ENCODE measurements at regions not wholly inside any gene's neighbourhood (a gene's known extent, or its start where the extent isn't known, plus 50 kb on each side); places are given as distances from the start of the nearest gene placed in this dataset.
"Not testable (repeated sequence)": the region's sequence is repeated elsewhere in the genome, so short reads cannot be mapped to it uniquely, and the experiment has no call there.

DNA sequence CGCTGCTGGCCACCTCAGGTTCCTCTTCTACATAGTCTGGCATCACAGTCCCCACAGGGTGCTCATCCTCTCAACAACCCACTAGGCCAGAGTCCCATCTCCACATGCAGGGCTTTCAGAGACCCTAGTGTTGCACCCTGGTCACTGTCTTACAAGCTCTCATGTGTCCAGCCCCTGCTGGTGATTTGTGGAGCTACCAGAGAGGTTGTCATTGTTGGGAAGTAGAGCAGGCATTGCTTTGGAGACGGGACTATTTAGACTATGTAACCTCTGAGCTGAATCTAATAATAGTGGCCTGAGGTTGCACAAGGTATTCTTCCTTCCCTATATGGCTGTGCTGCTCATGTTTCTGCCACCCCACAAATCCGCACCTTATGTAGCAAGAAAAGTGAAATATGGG, 135.3 kb upstream of the VWC2 start:
- Histone ChIP-seq H3K36me3 (ENCODE audit: control insufficient read depth, insufficient read depth, low read length) (no peaks in the 10 kb centered on the region), H3K9me3 (ENCODE audit: control insufficient read depth, low read length) (no peaks in the 10 kb centered on the region), H3K27ac (ENCODE audit: insufficient read depth, low read depth, low read length, poor library complexity, severe bottlenecking) (no peak overlapping the region), H3K4me1 (ENCODE audit: control insufficient read depth, insufficient read depth, low read length) (no peaks in the 10 kb centered on the region), H3K27me3 (ENCODE audit: control insufficient read depth, insufficient read depth, low read length, poor library complexity, severe bottlenecking) (no peaks in the 10 kb centered on the region), H3K4me3 (ENCODE audit: insufficient read depth, low read depth, low read length) (no peak overlapping the region)
- 94 to 96% methylated on average over 2 of the region's 3 CpGs for WGBS, 2 experiments

DNA sequence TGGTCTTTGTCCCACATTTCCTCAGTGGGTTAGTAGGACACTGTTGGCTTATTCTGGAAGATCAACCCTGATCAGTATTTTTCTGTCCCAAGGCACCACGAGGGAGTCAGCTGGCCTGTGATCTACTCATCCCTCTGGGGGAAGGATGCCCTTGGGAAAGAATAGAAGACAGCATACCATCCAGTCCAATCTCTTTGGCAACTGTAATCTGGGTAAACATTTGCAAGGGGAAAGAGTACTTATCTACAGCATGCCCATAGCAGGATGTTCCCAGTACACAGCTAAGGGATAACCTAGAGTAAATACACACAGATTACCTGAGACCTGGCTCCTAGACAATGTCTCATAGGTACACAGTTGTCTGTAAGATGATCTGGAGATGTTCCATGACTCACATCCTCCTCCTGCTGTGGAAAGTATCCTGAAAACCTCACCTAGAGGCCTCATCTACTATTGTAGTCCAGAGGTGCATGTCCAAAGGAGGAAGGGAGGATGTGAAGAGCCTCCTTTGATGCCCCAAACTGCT, 134.3 kb upstream of the VWC2 start:
- Histone ChIP-seq H3K36me3 (ENCODE audit: control insufficient read depth, insufficient read depth, low read length) (no peaks in the 10 kb centered on the region), H3K4me3 (ENCODE audit: insufficient read depth, low read depth, low read length) (no peak overlapping the region), H3K27ac (ENCODE audit: insufficient read depth, low read depth, low read length, poor library complexity, severe bottlenecking) (no peak overlapping the region), H3K9me3 (ENCODE audit: control insufficient read depth, low read length) (no peaks in the 10 kb centered on the region), H3K27me3 (ENCODE audit: control insufficient read depth, insufficient read depth, low read length, poor library complexity, severe bottlenecking) (no peaks in the 10 kb centered on the region), H3K4me1 (ENCODE audit: control insufficient read depth, insufficient read depth, low read length) (peaks cover 5% of the 10 kb centered on the region)
- 78 to 100% methylated on average over 1 of the region's 1 CpG for WGBS, 2 experiments

DNA sequence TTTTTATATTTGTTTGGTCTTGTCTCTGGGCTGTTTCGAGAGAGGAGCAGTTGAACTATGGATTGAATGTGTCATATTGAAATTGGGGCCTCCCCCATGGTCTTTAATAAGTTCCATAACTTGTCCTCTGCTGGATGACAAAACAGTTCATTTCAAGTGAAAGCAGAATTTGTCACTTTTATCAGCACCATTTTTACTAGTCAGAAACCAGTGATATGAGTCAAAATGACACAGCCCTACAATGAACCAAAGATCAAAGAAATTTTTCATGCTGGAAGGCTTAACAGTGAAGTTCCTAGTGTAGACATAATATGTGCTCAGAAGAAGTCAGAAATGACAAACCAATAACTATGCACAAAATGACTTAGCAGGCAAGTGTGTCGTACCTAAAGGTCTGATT, 133.6 kb upstream of the VWC2 start:
- peaks cover 9% of the 10 kb centered on the region for H3K4me1 ChIP-seq (ENCODE audit: control insufficient read depth, insufficient read depth, low read length)
- H3K36me3 ChIP-seq (ENCODE audit: control insufficient read depth, insufficient read depth, low read length) = no peaks in the 10 kb centered on the region
- H3K27me3 ChIP-seq (ENCODE audit: control insufficient read depth, insufficient read depth, low read length, poor library complexity, severe bottlenecking) = no peaks in the 10 kb centered on the region
- 95 to 100% methylated on average over 1 to 2 of the region's 2 CpGs for WGBS, 2 experiments
- H3K27ac ChIP-seq (ENCODE audit: insufficient read depth, low read depth, low read length, poor library complexity, severe bottlenecking) = no peak overlapping the region
- H3K4me3 ChIP-seq (ENCODE audit: insufficient read depth, low read depth, low read length) = no peak overlapping the region
- H3K9me3 ChIP-seq (ENCODE audit: control insufficient read depth, low read length) = no peaks in the 10 kb centered on the region

DNA sequence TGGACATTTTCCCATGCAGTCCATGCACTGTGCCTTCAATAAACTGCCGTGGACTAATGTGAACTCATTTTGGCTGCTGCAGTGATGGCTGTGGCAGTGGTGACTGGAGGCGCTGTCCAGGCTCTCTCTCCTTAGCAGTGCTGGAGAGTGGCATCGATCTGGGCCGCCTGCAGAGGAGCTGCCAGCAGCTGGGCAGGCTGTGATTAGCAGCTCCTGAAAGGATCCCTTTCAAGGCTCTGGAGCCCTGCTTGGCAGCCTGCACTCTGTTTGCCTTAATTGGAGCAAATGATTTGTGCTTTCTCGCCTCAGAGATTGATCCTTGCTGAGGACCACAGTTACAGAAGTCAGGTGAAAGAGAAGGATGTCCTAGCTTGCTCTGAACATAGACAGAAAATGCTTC, 130.1 kb upstream of the VWC2 start:
- H3K27ac ChIP-seq (ENCODE audit: insufficient read depth, low read depth, low read length, poor library complexity, severe bottlenecking) = peak overlapping the region; percentile 11
- 67 to 69% methylated on average over 5 of the region's 5 CpGs for WGBS, 2 experiments

DNA sequence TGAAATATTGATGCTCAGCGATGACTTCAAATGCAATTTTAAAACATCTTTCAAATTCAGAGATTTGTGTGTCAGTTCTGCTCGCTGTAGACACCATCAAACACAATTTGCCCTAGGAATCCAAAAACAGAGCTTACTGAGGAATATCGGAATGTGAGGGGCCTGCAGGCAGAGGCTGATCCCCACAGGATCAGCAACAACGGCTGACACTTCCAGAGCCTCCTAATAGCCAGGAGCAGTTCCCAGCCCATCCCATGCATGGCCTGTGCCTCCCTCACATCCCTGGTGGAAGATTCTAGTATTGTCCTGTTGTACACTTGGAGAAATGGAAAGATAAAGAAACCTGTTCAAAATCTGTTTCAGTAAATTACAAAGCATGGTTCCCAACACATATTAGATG, 129.7 kb upstream of the VWC2 start:
- no peaks in the 10 kb centered on the region for H3K27me3 ChIP-seq (ENCODE audit: control insufficient read depth, insufficient read depth, low read length, poor library complexity, severe bottlenecking)
- no peaks in the 10 kb centered on the region for H3K9me3 ChIP-seq (ENCODE audit: control insufficient read depth, low read length)
- no peak overlapping the region for H3K4me3 ChIP-seq (ENCODE audit: insufficient read depth, low read depth, low read length)
- H3K36me3 ChIP-seq (ENCODE audit: control insufficient read depth, insufficient read depth, low read length) = no peaks in the 10 kb centered on the region
- 91 to 94% methylated on average over 4 of the region's 4 CpGs for WGBS, 2 experiments
- H3K4me1 ChIP-seq (ENCODE audit: control insufficient read depth, insufficient read depth, low read length) = peaks cover 16% of the 10 kb centered on the region
- H3K27ac ChIP-seq (ENCODE audit: insufficient read depth, low read depth, low read length, poor library complexity, severe bottlenecking) = peak overlapping the region; percentile 11

More for the DNA sequence above, 130.1 kb upstream of the VWC2 start:
- no peaks in the 10 kb centered on the region for H3K27me3 ChIP-seq (ENCODE audit: control insufficient read depth, insufficient read depth, low read length, poor library complexity, severe bottlenecking)
- H3K9me3 ChIP-seq (ENCODE audit: control insufficient read depth, low read length) = no peaks in the 10 kb centered on the region
- H3K4me1 ChIP-seq (ENCODE audit: control insufficient read depth, insufficient read depth, low read length) = peaks cover 16% of the 10 kb centered on the region
- H3K4me3 ChIP-seq (ENCODE audit: insufficient read depth, low read depth, low read length) = no peak overlapping the region
- no peaks in the 10 kb centered on the region for H3K36me3 ChIP-seq (ENCODE audit: control insufficient read depth, insufficient read depth, low read length)

DNA sequence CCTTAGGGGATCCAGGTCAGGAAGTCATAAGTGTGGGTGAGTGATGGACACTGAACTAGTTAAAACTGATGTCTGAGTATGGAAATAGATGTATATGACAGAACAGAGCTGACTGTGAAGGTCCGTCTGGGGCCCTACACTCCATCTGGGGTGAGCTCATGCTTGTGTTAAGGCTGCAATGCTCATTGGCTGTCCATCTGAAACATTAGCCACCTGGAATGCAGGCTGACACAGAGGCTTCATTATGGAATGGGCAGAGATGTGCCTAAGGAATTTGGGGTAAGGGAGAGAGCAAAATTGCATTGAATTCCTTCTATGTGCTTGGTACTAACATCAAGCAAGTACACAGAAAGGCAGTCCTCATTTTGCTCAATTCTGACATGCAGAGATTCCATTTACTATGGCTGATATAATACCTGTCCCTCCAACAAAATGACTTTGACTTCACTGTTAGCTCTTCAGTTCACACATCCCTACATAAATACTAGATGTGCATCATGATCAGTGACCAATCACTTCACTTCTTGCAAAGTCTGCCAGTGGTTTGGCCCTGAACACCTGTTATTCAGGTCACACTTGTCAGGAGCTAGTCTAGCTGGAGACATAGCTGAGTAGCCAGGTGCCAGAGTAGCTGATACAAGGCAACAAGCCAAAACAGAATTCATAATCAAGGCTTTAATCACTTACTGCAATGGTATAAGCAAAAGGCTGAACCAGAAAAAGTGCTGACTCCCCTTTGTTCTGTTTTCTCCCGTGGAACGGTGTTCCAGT, 128.9 kb upstream of the VWC2 start:
- H3K27me3 ChIP-seq (ENCODE audit: control insufficient read depth, insufficient read depth, low read length, poor library complexity, severe bottlenecking) = no peaks in the 10 kb centered on the region
- H3K27ac ChIP-seq (ENCODE audit: insufficient read depth, low read depth, low read length, poor library complexity, severe bottlenecking) = no peak overlapping the region
- 81 to 83% methylated on average over 3 of the region's 3 CpGs for WGBS, 2 experiments

DNA sequence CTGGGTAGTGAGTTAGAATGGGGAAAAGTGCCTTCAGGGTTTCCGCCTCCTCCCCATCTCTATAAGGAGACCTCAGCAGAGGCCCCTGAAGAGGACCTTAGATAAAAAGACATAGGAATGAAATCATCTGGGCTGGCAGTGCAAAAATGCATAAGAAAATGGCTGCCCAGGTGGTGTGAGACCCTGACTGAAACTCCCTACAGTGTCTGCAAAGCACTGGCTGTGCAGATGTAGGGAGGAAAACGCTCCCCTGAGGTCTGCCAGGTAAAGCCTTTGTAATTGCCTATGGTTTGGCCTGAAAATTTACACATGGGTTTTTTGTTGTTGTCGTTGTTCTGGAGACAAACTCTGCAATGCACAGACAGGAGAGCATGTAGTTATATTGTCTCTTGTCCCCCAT, 128.1 kb upstream of the VWC2 start:
- H3K9me3 ChIP-seq (ENCODE audit: control insufficient read depth, low read length) = no peaks in the 10 kb centered on the region
- H3K27ac ChIP-seq (ENCODE audit: insufficient read depth, low read depth, low read length, poor library complexity, severe bottlenecking) = no peak overlapping the region
- no peak overlapping the region for H3K4me3 ChIP-seq (ENCODE audit: insufficient read depth, low read depth, low read length)
- H3K27me3 ChIP-seq (ENCODE audit: control insufficient read depth, insufficient read depth, low read length, poor library complexity, severe bottlenecking) = no peaks in the 10 kb centered on the region
- H3K4me1 ChIP-seq (ENCODE audit: control insufficient read depth, insufficient read depth, low read length) = peaks cover 16% of the 10 kb centered on the region
- H3K36me3 ChIP-seq (ENCODE audit: control insufficient read depth, insufficient read depth, low read length) = no peaks in the 10 kb centered on the region
- WGBS, 2 experiments = 63 to 68% methylated on average over 3 of the region's 3 CpGs

More for the DNA sequence above, 128.9 kb upstream of the VWC2 start:
- H3K4me3 ChIP-seq (ENCODE audit: insufficient read depth, low read depth, low read length) = no peak overlapping the region
- H3K9me3 ChIP-seq (ENCODE audit: control insufficient read depth, low read length) = no peaks in the 10 kb centered on the region
- H3K4me1 ChIP-seq (ENCODE audit: control insufficient read depth, insufficient read depth, low read length) = peaks cover 16% of the 10 kb centered on the region
- no peaks in the 10 kb centered on the region for H3K36me3 ChIP-seq (ENCODE audit: control insufficient read depth, insufficient read depth, low read length)

DNA sequence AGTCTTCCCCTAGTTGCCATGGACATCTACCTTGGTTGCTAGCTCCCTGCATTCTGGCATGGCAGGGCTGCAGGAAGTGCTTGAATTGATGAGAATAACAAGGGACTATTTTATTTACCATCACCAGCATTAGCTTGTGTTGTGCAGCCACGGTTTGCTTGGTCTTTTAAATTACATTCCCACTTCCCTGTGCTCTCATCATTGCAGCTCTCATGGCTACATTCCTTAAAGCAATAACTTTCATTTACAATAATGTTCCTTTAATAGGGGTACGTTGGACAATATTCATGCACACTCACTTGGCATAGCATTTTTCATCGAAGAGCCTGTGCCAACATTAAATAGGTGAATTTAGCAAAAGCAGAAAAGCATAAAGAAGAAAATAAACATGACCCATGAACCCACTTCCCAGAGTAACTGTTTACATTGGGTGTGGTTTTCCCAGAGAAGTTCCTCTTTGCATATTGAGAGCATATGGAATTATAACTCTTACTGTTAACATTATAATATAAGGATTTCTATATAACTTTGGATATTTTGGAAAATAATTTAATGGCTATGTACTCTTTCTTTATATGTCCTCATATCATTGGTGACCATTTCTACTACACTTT, 113.2 kb upstream of the VWC2 start:
- WGBS, 2 experiments = 83 to 96% methylated on average over 2 to 3 of the region's 3 CpGs
- H3K9me3 ChIP-seq (ENCODE audit: control insufficient read depth, low read length) = no peaks in the 10 kb centered on the region
- H3K4me1 ChIP-seq (ENCODE audit: control insufficient read depth, insufficient read depth, low read length) = no peaks in the 10 kb centered on the region
- H3K4me3 ChIP-seq (ENCODE audit: insufficient read depth, low read depth, low read length) = no peak overlapping the region
- H3K36me3 ChIP-seq (ENCODE audit: control insufficient read depth, insufficient read depth, low read length) = no peaks in the 10 kb centered on the region
- no peak overlapping the region for H3K27ac ChIP-seq (ENCODE audit: insufficient read depth, low read depth, low read length, poor library complexity, severe bottlenecking)
- no peaks in the 10 kb centered on the region for H3K27me3 ChIP-seq (ENCODE audit: control insufficient read depth, insufficient read depth, low read length, poor library complexity, severe bottlenecking)

DNA sequence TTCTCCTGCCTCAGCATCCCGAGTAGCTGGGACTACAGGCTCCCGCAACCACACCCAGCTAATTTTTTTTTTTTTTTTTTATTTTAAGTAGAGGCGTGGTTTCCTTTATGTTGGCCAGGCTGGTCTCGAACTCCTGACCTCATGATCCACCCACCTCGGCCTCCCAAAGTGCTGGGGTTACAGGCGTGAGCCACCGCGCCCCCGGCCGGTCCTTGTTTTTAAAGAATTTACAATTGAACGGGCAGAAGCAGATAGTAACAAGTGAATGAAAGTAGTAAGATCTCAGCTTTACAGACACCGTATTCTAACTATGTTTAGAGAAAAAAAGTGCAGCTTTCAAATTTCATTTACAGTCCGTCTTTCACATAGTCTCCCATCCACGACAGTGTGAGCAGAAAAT, 112.5 kb upstream of the VWC2 start:
- H3K27ac ChIP-seq (ENCODE audit: insufficient read depth, low read depth, low read length, poor library complexity, severe bottlenecking) = no peak overlapping the region
- H3K4me3 ChIP-seq (ENCODE audit: insufficient read depth, low read depth, low read length) = no peak overlapping the region
- 90 to 96% methylated on average over 10 to 12 of the region's 14 CpGs for WGBS, 2 experiments
- no peaks in the 10 kb centered on the region for H3K9me3 ChIP-seq (ENCODE audit: control insufficient read depth, low read length)
- H3K36me3 ChIP-seq (ENCODE audit: control insufficient read depth, insufficient read depth, low read length) = no peaks in the 10 kb centered on the region
- H3K4me1 ChIP-seq (ENCODE audit: control insufficient read depth, insufficient read depth, low read length) = no peaks in the 10 kb centered on the region
- H3K27me3 ChIP-seq (ENCODE audit: control insufficient read depth, insufficient read depth, low read length, poor library complexity, severe bottlenecking) = no peaks in the 10 kb centered on the region

DNA sequence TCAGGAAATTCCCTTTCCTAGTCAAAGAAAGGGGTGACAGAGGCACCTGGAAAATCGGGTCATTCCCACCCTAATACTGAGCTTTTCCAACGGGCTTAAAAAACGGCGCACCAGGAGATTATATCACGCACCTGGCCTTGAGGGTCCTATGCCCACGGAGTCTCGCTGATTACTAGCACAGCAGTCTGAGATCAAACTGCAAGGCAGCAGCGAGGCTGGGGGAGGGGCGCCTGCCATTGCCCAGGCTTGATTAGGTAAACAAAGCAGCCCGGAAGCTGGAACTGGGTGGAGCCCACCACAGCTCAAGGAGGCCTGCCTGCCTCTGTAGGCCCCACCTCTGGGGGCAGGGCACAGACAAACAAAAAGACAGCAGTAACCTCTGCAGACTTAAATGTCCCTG, 107.5 kb upstream of the VWC2 start:
- not testable (repeated sequence) for H3K27ac ChIP-seq (ENCODE audit: insufficient read depth, low read depth, low read length, poor library complexity, severe bottlenecking); H3K9me3 ChIP-seq (ENCODE audit: control insufficient read depth, low read length); H3K27me3 ChIP-seq (ENCODE audit: control insufficient read depth, insufficient read depth, low read length, poor library complexity, severe bottlenecking); H3K36me3 ChIP-seq (ENCODE audit: control insufficient read depth, insufficient read depth, low read length); H3K4me3 ChIP-seq (ENCODE audit: insufficient read depth, low read depth, low read length); H3K4me1 ChIP-seq (ENCODE audit: control insufficient read depth, insufficient read depth, low read length)
- WGBS, 2 experiments = 60 to 66% methylated on average over 10 of the region's 10 CpGs
